IMR-90 (cell line): ENCODE measurements at regions not wholly inside any gene's neighbourhood (a gene's known extent, or its start where the extent isn't known, plus 50 kb on each side); places are given as distances from the start of the nearest gene placed in this dataset.

ENCODE experiments used
- ATAC-seq: fragments of 200-7000 bp; cut with Tn5 transposase; 2 replicates; pipeline ENCODE4 v1.9.1; 2020; ENCODE audit warnings: low read depth, mild to moderate bottlenecking, moderate library complexity
- BruUV-seq: library from RNA; stranded (reverse); fragments of 400-500 nt; replicated peaks from 2 replicates; lab custom pipeline; 2021; lab: Mats Ljungman, UMichigan
- CTCF ChIA-PET: fragments of 300-600 bp; formaldehyde crosslinking; extraction: SDS; loops from one replicate; lab custom pipeline; 2021; ENCODE audit warnings: antibody characterized with exemption; lab: Yijun Ruan, JAX
- POLR2A ChIA-PET: fragments of 300-600 bp; sonication (Branson Sonifier 250); formaldehyde crosslinking; loops from one replicate; lab custom pipeline; 2022; ENCODE audit warnings: antibody characterized with exemption; ENCODE audit not compliant: unreplicated experiment; lab: Charles Lee
- DNase-seq: peaks from one replicate; pipeline ENCODE4 v3.0.0; 2013
- H2AFZ ChIP-seq: replicated peaks from 2 replicates; pipeline ENCODE3; 2013; ENCODE audit warnings: low read length, mild to moderate bottlenecking; ENCODE audit not compliant: poor library complexity
- H2AK5ac ChIP-seq: 2 replicates; pipeline ENCODE4 v1.6.1; 2013; ENCODE audit warnings: low read depth, low read length, inconsistent platforms
- H2AK9ac ChIP-seq: replicated peaks from 2 replicates; pipeline ENCODE3; 2013; ENCODE audit warnings: mild to moderate bottlenecking, low read depth, low read length, moderate library complexity; ENCODE audit not compliant: poor library complexity
- H2BK120ac ChIP-seq: 2 replicates; pipeline ENCODE4 v1.6.1; 2013; ENCODE audit warnings: low read depth, low read length, inconsistent platforms
- H2BK15ac ChIP-seq: 3 replicates; pipeline ENCODE4 v1.6.1; 2013; ENCODE audit warnings: low read depth, low read length, inconsistent platforms
- H2BK20ac ChIP-seq: 2 replicates; pipeline ENCODE4 v1.6.1; 2013; ENCODE audit warnings: low read depth, mild to moderate bottlenecking, inconsistent platforms, low read length, moderate library complexity
- H2BK5ac ChIP-seq: 2 replicates; pipeline ENCODE4 v1.6.1; 2013; ENCODE audit warnings: mild to moderate bottlenecking, low read depth, low read length, inconsistent platforms; ENCODE audit not compliant: poor library complexity, severe bottlenecking
- H3K14ac ChIP-seq: replicated peaks from 2 replicates; pipeline ENCODE4 v1.6.1; 2013; ENCODE audit warnings: low read depth, low read length, inconsistent platforms
- H3K18ac ChIP-seq: 2 replicates; pipeline ENCODE4 v1.6.1; 2013; ENCODE audit warnings: low read depth, low read length, control low read depth
- H3K23ac ChIP-seq: 2 replicates; pipeline ENCODE4 v1.6.1; 2013; ENCODE audit warnings: low read depth, low read length, inconsistent platforms
- H3K27ac ChIP-seq: 2 replicates; pipeline ENCODE4 v1.5.1; 2013; ENCODE audit warnings: mild to moderate bottlenecking, control low read depth, low read length; ENCODE audit not compliant: insufficient read depth
- H3K27me3 ChIP-seq: 2 replicates; pipeline ENCODE4 v1.6.1; 2013; ENCODE audit warnings: low read length; ENCODE audit not compliant: control insufficient read depth, insufficient read depth
- H3K36me3 ChIP-seq: 2 replicates; pipeline ENCODE4 v1.6.1; 2013; ENCODE audit warnings: low read length, mixed read lengths; ENCODE audit not compliant: control insufficient read depth, insufficient read depth
- H3K4ac ChIP-seq: 2 replicates; pipeline ENCODE4 v1.6.1; 2013; ENCODE audit warnings: low read depth, low read length, inconsistent platforms
- H3K4me1 ChIP-seq: 2 replicates; pipeline ENCODE4 v1.6.1; 2013; ENCODE audit warnings: low read length, mixed read lengths; ENCODE audit not compliant: control insufficient read depth, insufficient read depth
- H3K4me2 ChIP-seq: 2 replicates; pipeline ENCODE4 v1.6.1; 2013; ENCODE audit warnings: low read depth, mild to moderate bottlenecking, control low read depth, low read length, moderate library complexity
- H3K4me3 ChIP-seq: 2 replicates; pipeline ENCODE4 v1.5.1; 2013; ENCODE audit warnings: low read depth, mild to moderate bottlenecking, control low read depth, low read length, moderate library complexity; ENCODE audit not compliant: insufficient read depth
- H3K56ac ChIP-seq: 2 replicates; pipeline ENCODE4 v1.6.1; 2013; ENCODE audit warnings: low read length, inconsistent platforms; ENCODE audit not compliant: insufficient read depth; ENCODE audit errors: extremely low read depth
- H3K79me1 ChIP-seq, 2 experiments: 2 replicates each; pipeline ENCODE4 v1.6.1; 2013; ENCODE audit warnings: low read length in 2 of 2, inconsistent platforms in 1 of 2, low read depth in 1 of 2
- H3K9ac ChIP-seq: 2 replicates; pipeline ENCODE4 v1.6.1; 2013; ENCODE audit warnings: low read depth, low read length, control low read depth
- H3K9me1 ChIP-seq: 2 replicates; pipeline ENCODE4 v1.6.1; 2013; ENCODE audit warnings: low read length, inconsistent platforms; ENCODE audit not compliant: insufficient read depth
- H3K9me3 ChIP-seq: 2 replicates; pipeline ENCODE4 v1.6.1; 2013; ENCODE audit warnings: low read length; ENCODE audit not compliant: control insufficient read depth, insufficient read depth
- H4K20me1 ChIP-seq: 2 replicates; pipeline ENCODE4 v1.6.1; 2013; ENCODE audit warnings: low read length, inconsistent platforms; ENCODE audit not compliant: insufficient read depth
- H4K5ac ChIP-seq: 2 replicates; pipeline ENCODE4 v1.6.1; 2013; ENCODE audit warnings: mild to moderate bottlenecking, low read depth, low read length, control low read depth
- H4K8ac ChIP-seq, 2 experiments: 2 replicates each; pipeline ENCODE4 v1.6.1; 2013; ENCODE audit warnings: low read depth in 2 of 2, low read length in 2 of 2, control low read depth in 1 of 2, inconsistent platforms in 1 of 2
- H4K91ac ChIP-seq: 2 replicates; pipeline ENCODE4 v1.6.1; 2013; ENCODE audit warnings: low read depth, low read length, inconsistent platforms; ENCODE audit not compliant: insufficient read depth
- MAFK ChIP-seq: IDR thresholded peaks from 2 replicates; pipeline ENCODE4 v1.6.1; 2012; ENCODE audit warnings: low read depth, low read length, improper control_type of control experiment
- NFE2L2 ChIP-seq: fragments of 150-350 bp; IDR thresholded peaks from 2 replicates; pipeline ENCODE4 v1.6.1; 2016; ENCODE audit warnings: low read depth, mild to moderate bottlenecking, low read length
- SMC3 ChIP-seq: fragments of 150-350 bp; IDR thresholded peaks from 2 replicates; pipeline ENCODE4 v1.6.1; 2016; ENCODE audit warnings: low read depth, mild to moderate bottlenecking, antibody characterized with exemption, low read length, moderate library complexity
- dilution Hi-C: fragments of 300-500 bp; cut with HindIII; formaldehyde crosslinking; loops from one replicate; pipeline ENCODE4 v1.14.3; 2018; ENCODE audit warnings: low sequenced_read_pairs; ENCODE audit not compliant: unreplicated experiment
- in situ Hi-C: fragments of 300-500 bp; cut with MboI; formaldehyde crosslinking; loops from 3 replicates; pipeline ENCODE4 v1.14.3; 2019; ENCODE audit warnings: low sequenced_read_pairs, inconsistent platforms, mixed read lengths
- intact Hi-C: fragments of 100-400 bp; cut with micrococcal nuclease; formaldehyde crosslinking; loops from 2 replicates; pipeline ENCODE4 v1.10.0; 2022

DNA sequence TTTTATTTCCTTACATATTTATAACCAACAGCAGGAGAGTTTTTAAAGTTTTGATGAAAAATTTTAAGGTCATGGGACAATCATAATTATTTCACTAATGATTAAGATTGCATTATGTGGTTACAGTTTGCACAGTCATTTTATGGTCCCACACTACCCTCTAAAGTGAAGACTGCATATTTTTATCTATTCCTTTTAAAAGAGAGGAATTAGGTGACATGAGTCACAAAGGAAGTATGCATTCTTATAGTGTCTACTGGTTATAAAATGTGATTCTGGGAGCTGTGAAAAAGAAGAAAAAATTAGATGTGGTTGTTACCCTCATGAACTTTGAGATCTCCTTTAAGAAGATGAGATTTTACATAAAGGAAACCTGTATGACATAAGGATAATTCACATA, 87.9 kb upstream of the GRIA1 start:
- ChIA-PET CTCF (interaction anchor here (0.9 kb wide), 1 partner anchor 12 kb away, joined by 3 read pairs; no protein-coding TSS in a partner anchor), POLR2A (no interaction called here)
- Histone ChIP-seq H3K56ac (no peak overlapping the region), H2BK120ac (no peak overlapping the region), H2BK15ac (no peak overlapping the region), H3K9me1 (no peaks in the 10 kb centered on the region), H2AFZ (no peak overlapping the region), H2AK9ac (no peak overlapping the region), H3K9ac (no peak overlapping the region), H3K27ac (no peak overlapping the region), H3K4me2 (no peak overlapping the region), H4K20me1 (no peaks in the 10 kb centered on the region), H2BK20ac (no peak overlapping the region), H3K23ac (no peak overlapping the region), H2AK5ac (no peak overlapping the region), H3K14ac (no peak overlapping the region), H3K18ac (no peak overlapping the region), H4K5ac (no peak overlapping the region), H3K36me3 (no peaks in the 10 kb centered on the region), H3K4me3 (no peak overlapping the region), H4K8ac (no peak overlapping the region), H3K79me1 (no peaks in the 10 kb centered on the region), H3K9me3 (0 out of 2 replicates have a peak, but pooled peaks cover 2% of the 10 kb centered on the region), H3K27me3 (no peaks in the 10 kb centered on the region), H2BK5ac (no peak overlapping the region), H4K91ac (no peak overlapping the region), H3K4me1 (no peaks in the 10 kb centered on the region), H3K4ac (no peak overlapping the region)
- TF ChIP-seq SMC3 (no peak), MAFK (no peak), NFE2L2 (no peak)
- BruUV-seq = no TSS peak
- no peak for DNase-seq
- dilution Hi-C loops = no loop called here
- no peak for ATAC-seq
- in situ Hi-C loops = no loop called here
- intact Hi-C loops = no loop called here
